Activated naive CD4-positive, alpha-beta T cell treated with anti-CD3 and anti-CD28 coated beads, Interleukin-2, amount 50 U/mL, for 24 hours (primary cell): ENCODE measurements at regions not wholly inside any gene's neighbourhood (a gene's known extent, or its start where the extent isn't known, plus 50 kb on each side); places are given as distances from the start of the nearest gene placed in this dataset.
"Not testable (repeated sequence)": the region's sequence is repeated elsewhere in the genome, so short reads cannot be mapped to it uniquely, and the experiment has no call there.

Experiments used
- H3K27ac Mint-ChIP-seq: one replicate; pipeline ENCODE4 v1.8.0; 2021; ENCODE audit warnings: mild to moderate bottlenecking, mixed read lengths
- H3K27me3 Mint-ChIP-seq: one replicate; pipeline ENCODE4 v1.8.0; 2021; ENCODE audit warnings: mixed read lengths
- H3K36me3 Mint-ChIP-seq: one replicate; pipeline ENCODE4 v1.8.0; 2021; ENCODE audit warnings: mixed read lengths
- H3K4me1 Mint-ChIP-seq: one replicate; pipeline ENCODE4 v1.8.0; 2021; ENCODE audit warnings: mixed read lengths
- H3K4me3 Mint-ChIP-seq: one replicate; pipeline ENCODE4 v1.8.0; 2021; ENCODE audit warnings: mild to moderate bottlenecking, mixed read lengths
- H3K9me3 Mint-ChIP-seq: one replicate; pipeline ENCODE4 v1.8.0; 2021; ENCODE audit warnings: mixed read lengths

DNA sequence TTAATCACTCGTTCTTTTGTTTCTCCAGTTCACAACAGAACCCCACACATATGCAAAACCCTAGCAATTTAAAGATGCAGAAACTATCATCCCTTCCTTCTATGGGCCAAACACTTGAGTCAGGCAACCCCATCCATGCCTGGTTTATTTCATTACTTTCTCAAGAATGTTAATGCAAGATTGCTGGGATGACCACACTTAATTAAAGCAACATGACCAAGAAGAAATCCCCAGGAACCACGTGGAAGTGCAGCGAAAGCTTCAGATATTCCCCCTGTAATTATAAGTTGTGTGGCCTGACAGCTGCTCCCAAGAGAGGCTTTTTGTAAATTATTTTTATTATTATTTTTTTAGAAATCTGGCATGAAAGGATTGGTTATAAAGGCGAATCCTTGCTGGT lies 246.2 kb upstream of the ID2 start:
- no peaks in the 10 kb centered on the region for H3K9me3 Mint-ChIP-seq
- no peak overlapping the region for H3K27ac Mint-ChIP-seq
- H3K4me3 Mint-ChIP-seq: no peak overlapping the region
- no peaks in the 10 kb centered on the region for H3K27me3 Mint-ChIP-seq
- peaks cover 17% of the 10 kb centered on the region for H3K4me1 Mint-ChIP-seq
- H3K36me3 Mint-ChIP-seq: no peaks in the 10 kb centered on the region

DNA sequence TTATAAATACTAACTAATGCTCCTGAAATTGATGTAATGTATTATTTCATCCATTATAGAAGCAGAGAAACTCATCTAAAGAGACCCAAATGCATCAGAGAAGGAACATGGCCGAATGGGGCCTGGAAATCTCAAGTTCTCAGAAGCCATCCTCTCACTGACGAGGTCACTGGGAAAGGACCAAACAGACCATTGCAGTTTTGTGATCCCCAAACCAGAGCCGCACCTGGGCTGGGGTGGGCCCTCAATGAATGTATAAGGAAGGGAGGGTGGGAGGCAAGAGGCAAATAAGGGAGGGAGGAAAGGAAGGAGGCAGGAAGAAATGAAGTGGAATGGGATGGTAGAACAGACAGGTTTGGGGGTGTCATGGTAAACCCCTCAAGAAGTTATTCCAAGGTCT lies 245.3 kb upstream of the ID2 start:
- no peaks in the 10 kb centered on the region for H3K36me3 Mint-ChIP-seq
- no peak overlapping the region for H3K27ac Mint-ChIP-seq
- peaks cover 17% of the 10 kb centered on the region for H3K4me1 Mint-ChIP-seq
- H3K4me3 Mint-ChIP-seq: no peak overlapping the region
- H3K27me3 Mint-ChIP-seq: no peaks in the 10 kb centered on the region
- H3K9me3 Mint-ChIP-seq: no peaks in the 10 kb centered on the region

DNA sequence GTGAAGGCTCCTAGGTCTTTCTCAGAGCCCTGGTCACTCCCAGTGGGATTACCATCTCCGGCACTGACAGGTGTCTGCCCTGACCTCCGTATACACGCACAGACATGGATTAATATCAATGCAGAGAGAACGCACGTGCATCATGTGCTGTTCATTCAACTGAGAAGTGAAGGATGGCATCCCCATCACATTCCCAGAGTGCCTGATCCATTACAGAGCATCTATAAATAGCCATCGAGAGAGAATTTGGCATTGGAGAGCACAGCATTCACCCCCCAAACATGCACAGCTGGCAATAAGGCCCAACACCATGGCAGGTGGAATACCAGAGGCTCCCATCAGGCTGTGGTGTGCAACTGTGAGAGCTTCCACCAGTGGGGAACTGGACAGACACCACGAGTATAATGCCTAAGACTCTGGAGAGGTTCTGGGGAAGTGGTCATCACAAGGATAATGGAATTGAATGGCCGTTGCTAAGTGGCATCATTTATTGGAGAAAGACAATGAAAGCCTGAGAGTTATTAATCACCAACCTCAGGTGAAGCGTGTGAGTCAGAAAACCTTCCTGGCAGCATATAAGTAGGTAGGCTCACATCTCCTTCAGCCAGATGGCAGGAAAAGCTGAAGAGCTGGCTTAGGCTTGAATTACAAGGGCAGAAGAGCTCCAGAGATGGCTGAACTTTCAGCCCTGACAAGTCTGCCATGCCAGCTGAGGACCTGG lies 244.5 kb upstream of the ID2 start:
- Mint-ChIP-seq H3K4me3 (no peak overlapping the region), H3K27ac (no peak overlapping the region), H3K27me3 (peaks cover 2% of the 10 kb centered on the region), H3K4me1 (peaks cover 22% of the 10 kb centered on the region), H3K9me3 (no peaks in the 10 kb centered on the region), H3K36me3 (no peaks in the 10 kb centered on the region)

GRCh38 chr2:8437949-8438400 lies 243.9 kb upstream of the ID2 start:
- Mint-ChIP-seq H3K27me3 (peaks cover 2% of the 10 kb centered on the region), H3K9me3 (no peaks in the 10 kb centered on the region), H3K27ac (no peak overlapping the region), H3K4me3 (no peak overlapping the region), H3K36me3 (no peaks in the 10 kb centered on the region), H3K4me1 (peaks cover 19% of the 10 kb centered on the region)

- Mint-ChIP-seq H3K27me3 (peaks cover 2% of the 10 kb centered on the region), H3K27ac (no peak overlapping the region), H3K9me3 (no peaks in the 10 kb centered on the region), H3K4me1 (peaks cover 14% of the 10 kb centered on the region), H3K36me3 (no peaks in the 10 kb centered on the region), H3K4me3 (no peak overlapping the region)
These were observed 243.4 kb upstream of the ID2 start for GRCh38 chr2:8438476-8438875.

GRCh38 chr2:8438996-8439395 lies 242.9 kb upstream of the ID2 start:
- Mint-ChIP-seq H3K36me3 (no peaks in the 10 kb centered on the region), H3K4me1 (peaks cover 10% of the 10 kb centered on the region), H3K27ac (no peak overlapping the region), H3K4me3 (no peak overlapping the region), H3K27me3 (peaks cover 2% of the 10 kb centered on the region), H3K9me3 (no peaks in the 10 kb centered on the region)

- Mint-ChIP-seq H3K27ac (no peak overlapping the region), H3K4me1 (peaks cover 10% of the 10 kb centered on the region), H3K4me3 (no peak overlapping the region), H3K9me3 (no peaks in the 10 kb centered on the region), H3K27me3 (peaks cover 2% of the 10 kb centered on the region), H3K36me3 (no peaks in the 10 kb centered on the region)
These were observed 241.7 kb upstream of the ID2 start for GRCh38 chr2:8440029-8440778.

DNA sequence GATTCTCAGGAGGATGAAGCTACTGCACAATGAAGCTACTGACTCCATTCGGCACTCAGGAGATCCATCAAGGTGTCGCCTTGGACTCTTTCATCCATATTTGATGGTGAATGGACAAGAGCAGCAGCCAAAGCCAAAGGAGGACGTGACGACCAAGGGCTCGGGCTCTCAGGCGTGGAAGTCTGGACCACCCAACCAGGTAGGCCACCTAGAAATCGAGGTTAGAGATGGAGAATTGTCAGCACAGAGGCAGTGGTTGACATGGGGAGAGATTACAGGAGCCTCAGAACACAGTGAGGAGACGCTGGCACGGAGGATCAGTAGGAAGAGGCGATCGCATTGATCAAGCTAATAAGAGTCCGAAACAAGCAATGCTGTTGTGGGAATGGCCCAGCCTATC lies 240.5 kb upstream of the ID2 start:
- no peaks in the 10 kb centered on the region for H3K36me3 Mint-ChIP-seq
- no peaks in the 10 kb centered on the region for H3K9me3 Mint-ChIP-seq
- no peak overlapping the region for H3K27ac Mint-ChIP-seq
- peaks cover 10% of the 10 kb centered on the region for H3K4me1 Mint-ChIP-seq
- H3K4me3 Mint-ChIP-seq: no peak overlapping the region
- peaks cover 2% of the 10 kb centered on the region for H3K27me3 Mint-ChIP-seq

DNA sequence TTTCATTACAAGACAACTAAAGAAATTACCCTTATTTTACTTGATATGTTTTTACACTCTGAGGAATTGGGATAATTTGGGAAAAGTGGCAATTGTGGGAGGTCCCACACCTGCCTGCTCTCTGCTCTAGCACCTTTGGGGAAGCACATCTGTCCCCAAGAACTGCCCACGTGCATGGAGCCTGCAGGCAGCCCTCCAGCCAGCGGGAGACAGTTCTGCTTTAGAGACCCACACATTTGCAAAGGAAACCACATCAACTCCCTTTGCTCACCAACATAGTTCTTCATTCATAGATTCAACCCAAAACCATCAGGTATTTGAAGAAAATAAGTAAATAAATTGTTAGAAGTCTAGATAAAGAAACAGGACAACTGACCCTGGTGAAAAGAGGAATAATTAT lies 239.9 kb upstream of the ID2 start:
- Mint-ChIP-seq H3K27ac (no peak overlapping the region), H3K4me1 (peaks cover 10% of the 10 kb centered on the region), H3K4me3 (no peak overlapping the region), H3K9me3 (no peaks in the 10 kb centered on the region), H3K36me3 (no peaks in the 10 kb centered on the region), H3K27me3 (peaks cover 2% of the 10 kb centered on the region)

DNA sequence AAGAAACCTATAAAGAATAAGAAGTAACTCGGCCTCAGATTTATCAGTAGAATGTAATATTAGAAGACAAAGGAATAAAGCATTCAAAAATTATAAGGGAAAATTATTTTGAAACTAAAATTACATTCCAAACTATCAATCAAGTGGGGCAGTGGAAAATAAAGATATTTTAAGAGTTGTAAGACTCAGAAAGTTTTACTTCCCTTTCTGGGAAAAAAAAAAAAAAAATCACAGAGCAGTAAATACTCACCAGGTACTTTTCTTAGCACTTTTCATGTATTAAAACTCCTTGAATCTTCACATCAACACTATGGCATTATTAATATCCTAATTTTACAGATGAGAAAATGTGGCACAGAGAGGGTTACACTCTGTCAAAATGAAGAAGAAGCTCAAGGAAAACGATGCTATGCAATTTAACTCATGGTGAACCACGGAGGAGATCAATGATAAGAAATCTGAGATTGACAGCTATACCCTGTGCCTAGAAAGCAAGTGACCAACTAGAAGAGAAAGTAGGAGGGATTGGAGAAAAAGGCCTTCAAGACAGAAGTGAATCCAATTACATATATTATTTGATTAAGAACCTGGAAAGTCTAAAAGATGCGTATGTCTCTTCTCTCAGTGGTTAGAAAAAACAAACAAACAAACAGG lies 238.9 kb upstream of the ID2 start:
- peaks cover 10% of the 10 kb centered on the region for H3K4me1 Mint-ChIP-seq
- no peak overlapping the region for H3K27ac Mint-ChIP-seq
- H3K36me3 Mint-ChIP-seq: no peaks in the 10 kb centered on the region
- no peak overlapping the region for H3K4me3 Mint-ChIP-seq
- no peaks in the 10 kb centered on the region for H3K9me3 Mint-ChIP-seq
- H3K27me3 Mint-ChIP-seq: peaks cover 2% of the 10 kb centered on the region

- Mint-ChIP-seq H3K4me3 (no peak overlapping the region), H3K4me1 (peaks cover 7% of the 10 kb centered on the region), H3K27me3 (peaks cover 2% of the 10 kb centered on the region), H3K36me3 (no peaks in the 10 kb centered on the region), H3K27ac (no peak overlapping the region), H3K9me3 (no peaks in the 10 kb centered on the region)
These were observed 236.3 kb upstream of the ID2 start for GRCh38 chr2:8445580-8445979.

DNA sequence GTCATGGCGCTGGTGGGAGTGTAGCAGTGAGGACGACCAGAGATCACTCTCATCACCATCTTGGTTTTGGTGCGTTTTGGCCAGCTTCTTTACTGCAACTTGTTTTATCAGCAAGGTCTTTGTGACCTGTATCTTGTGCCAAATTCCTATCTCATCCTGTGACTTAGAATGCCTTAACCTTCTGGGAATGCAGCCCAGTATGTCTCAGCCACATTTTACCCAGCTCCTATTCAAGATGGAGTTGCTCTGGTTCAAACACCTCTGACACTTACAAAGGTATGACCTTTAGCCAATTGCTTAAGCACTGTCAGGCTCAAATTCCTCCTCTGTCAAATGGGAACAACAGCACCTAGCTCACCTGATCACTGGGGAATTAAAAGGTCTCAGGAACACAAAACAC lies 235.1 kb upstream of the ID2 start:
- H3K27me3 Mint-ChIP-seq, H3K4me1 Mint-ChIP-seq: not testable (repeated sequence)

DNA sequence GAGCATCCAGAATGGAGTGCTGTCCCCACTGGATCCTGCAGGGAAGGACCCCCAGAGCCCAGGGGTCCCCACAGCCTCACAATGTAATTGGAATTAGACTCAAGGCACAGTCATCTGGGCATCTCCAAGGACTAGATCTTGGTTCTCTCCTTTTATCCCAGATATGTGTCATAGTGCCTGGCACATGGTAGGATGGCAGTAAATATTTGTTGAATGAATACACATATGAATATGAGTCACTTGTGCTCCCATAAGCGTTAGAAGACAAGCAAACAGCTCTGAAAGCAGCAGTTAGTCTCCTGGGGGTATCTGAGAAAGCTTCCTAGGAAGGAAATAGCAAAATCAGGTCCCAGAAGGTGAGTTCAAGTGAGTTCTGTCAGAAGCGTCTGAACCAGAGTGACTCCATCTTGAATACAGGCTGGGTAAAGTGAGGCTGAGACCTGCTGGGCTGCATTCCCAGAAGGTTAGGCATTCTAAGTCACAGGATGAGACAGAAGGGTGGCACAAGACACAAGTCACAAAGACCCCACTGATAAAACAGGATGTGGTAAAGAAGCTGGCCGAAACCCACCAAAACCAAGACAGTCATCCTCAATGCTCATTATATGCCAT lies 234.1 kb upstream of the ID2 start:
- H3K4me3 Mint-ChIP-seq: no peak overlapping the region
- no peaks in the 10 kb centered on the region for H3K9me3 Mint-ChIP-seq
- H3K27me3 Mint-ChIP-seq: no peaks in the 10 kb centered on the region
- H3K36me3 Mint-ChIP-seq: no peaks in the 10 kb centered on the region
- no peaks in the 10 kb centered on the region for H3K4me1 Mint-ChIP-seq
- no peak overlapping the region for H3K27ac Mint-ChIP-seq

More for the DNA sequence above, 235.1 kb upstream of the ID2 start:
- H3K27ac Mint-ChIP-seq, H3K36me3 Mint-ChIP-seq, H3K9me3 Mint-ChIP-seq, H3K4me3 Mint-ChIP-seq: not testable (repeated sequence)

DNA sequence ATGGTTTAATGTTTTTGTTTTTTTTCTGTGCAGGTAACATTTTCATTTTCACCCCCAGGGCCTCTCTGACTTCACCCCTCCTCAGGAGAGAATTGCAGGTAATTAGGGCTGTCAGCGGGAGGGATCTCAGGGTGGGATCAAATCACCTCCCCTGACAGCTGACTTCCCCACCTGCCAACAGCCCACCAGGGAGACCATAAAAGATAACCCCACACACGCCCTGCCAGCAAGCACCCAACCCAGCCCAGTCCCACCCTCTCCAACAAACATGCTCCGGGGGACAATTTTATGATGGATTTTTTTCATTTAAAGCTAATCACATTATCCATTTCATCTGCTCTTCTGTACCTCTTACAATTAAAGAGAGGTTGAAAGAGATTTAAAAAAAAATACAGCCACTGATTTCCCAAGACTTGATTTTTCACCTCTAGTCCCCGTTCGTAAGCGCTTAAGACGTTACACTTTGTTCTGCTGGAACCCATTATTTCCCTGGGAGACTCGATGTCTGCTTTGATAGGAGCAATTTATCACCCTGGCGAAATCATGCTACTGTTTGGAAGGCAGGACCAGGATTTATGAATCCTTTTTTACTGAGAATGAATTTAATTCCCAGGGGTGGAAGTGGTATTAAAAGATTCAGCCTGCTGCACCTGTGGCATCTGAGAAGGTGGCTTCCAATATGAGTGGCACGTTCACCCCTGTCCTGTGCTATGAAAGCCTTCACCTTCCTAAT lies 232.9 kb upstream of the ID2 start:
- H3K4me1 Mint-ChIP-seq: no peaks in the 10 kb centered on the region
- no peak overlapping the region for H3K4me3 Mint-ChIP-seq
- no peaks in the 10 kb centered on the region for H3K9me3 Mint-ChIP-seq
- H3K27ac Mint-ChIP-seq: no peak overlapping the region
- no peaks in the 10 kb centered on the region for H3K36me3 Mint-ChIP-seq
- H3K27me3 Mint-ChIP-seq: no peaks in the 10 kb centered on the region

GRCh38 chr2:8451273-8451672 lies 230.6 kb upstream of the ID2 start:
- Mint-ChIP-seq H3K27ac (peak overlapping the region; percentile 10), H3K36me3 (no peaks in the 10 kb centered on the region), H3K4me3 (no peak overlapping the region)

More at GRCh38 chr2:8451273-8451672, 230.6 kb upstream of the ID2 start:
- no peaks in the 10 kb centered on the region for H3K27me3 Mint-ChIP-seq
- no peaks in the 10 kb centered on the region for H3K9me3 Mint-ChIP-seq
- peaks cover 12% of the 10 kb centered on the region for H3K4me1 Mint-ChIP-seq
